SK-N-SH (cell line): ENCODE measurements at regions not wholly inside any gene's neighbourhood (a gene's known extent, or its start where the extent isn't known, plus 50 kb on each side); places are given as distances from the start of the nearest gene placed in this dataset.

Experiments
- CTCF ChIA-PET: fragments of 300-600, 350-600 bp; formaldehyde crosslinking; extraction: SDS; loops from one replicate; lab custom pipeline; 2021; lab: Yijun Ruan, JAX
- POLR2A ChIA-PET: fragments of 350-600 bp; sonication (Branson Sonifier 250); formaldehyde crosslinking; extraction: SDS; loops from one replicate; lab custom pipeline; 2020; ENCODE audit warnings: antibody characterized with exemption, inconsistent platforms; lab: Yijun Ruan, JAX
- DNase-seq: peaks from one replicate; pipeline ENCODE4 v3.0.0; 2012
- H2AFZ ChIP-seq: fragments of 200-600 bp; sonication (generic); 2 replicates; pipeline ENCODE4 v1.8.1; 2016; ENCODE audit warnings: antibody characterized with exemption, mild to moderate bottlenecking, low read depth
- H3F3A ChIP-seq: fragments of 200-600 bp; sonication (generic); replicated peaks from 2 replicates; pipeline ENCODE3; 2016; ENCODE audit warnings: antibody characterized with exemption, mild to moderate bottlenecking; ENCODE audit not compliant: insufficient read depth
- H3K27ac ChIP-seq, 2 experiments: fragments of 200-500 bp in 1 of 2; fragments of 200-600 bp in 1 of 2; sonication (Bioruptor generic) in 1 of 2; sonication (generic), shearing (Covaris generic) in 1 of 2; 2 replicates each; pipeline versions ENCODE4 v1.5.1 to v1.6.1; 2014 to 2016; ENCODE audit warnings: low read depth in 2 of 2, inconsistent platforms in 1 of 2, low read length in 1 of 2, mild to moderate bottlenecking in 1 of 2, mixed read lengths in 1 of 2
- H3K27me3 ChIP-seq: fragments of 200-600 bp; sonication (generic), shearing (Covaris generic); 2 replicates; pipeline ENCODE4 v1.6.1; 2016; ENCODE audit warnings: mixed run types; ENCODE audit not compliant: insufficient read depth
- H3K36me3 ChIP-seq, 2 experiments: fragments of 200-500 bp in 1 of 2; fragments of 200-600 bp in 1 of 2; sonication (Bioruptor generic) in 1 of 2; sonication (generic) in 1 of 2; replicated peaks in 1 of 2; 2 replicates each; pipeline versions ENCODE3 to v1.5.1; 2014 to 2016; ENCODE audit warnings: low read length in 1 of 2, mild to moderate bottlenecking in 1 of 2; ENCODE audit not compliant: insufficient read depth in 2 of 2, control insufficient read depth in 1 of 2
- H3K4me1 ChIP-seq, 2 experiments: fragments of 200-500 bp in 1 of 2; fragments of 200-600 bp in 1 of 2; sonication (Bioruptor generic) in 1 of 2; sonication (generic), shearing (Covaris generic) in 1 of 2; 2 replicates each; pipeline versions ENCODE4 v1.5.1 to v1.6.1; 2014 to 2016; ENCODE audit warnings: low read depth in 1 of 2, low read length in 1 of 2, mixed run types in 1 of 2; ENCODE audit not compliant: insufficient read depth in 2 of 2, control insufficient read depth in 1 of 2
- H3K4me2 ChIP-seq: fragments of 200-600 bp; sonication (generic), shearing (Covaris generic); 2 replicates; pipeline ENCODE4 v1.6.1; 2017; ENCODE audit warnings: mixed run types
- H3K4me3 ChIP-seq, 2 experiments: fragments of 200-500 bp in 1 of 2; fragments of 200-600 bp in 1 of 2; sonication (Bioruptor generic) in 1 of 2; sonication (generic), shearing (Covaris generic) in 1 of 2; 2 replicates each; pipeline versions ENCODE4 v1.5.1 to v1.8.1; 2014 to 2016; ENCODE audit warnings: low read depth in 2 of 2, inconsistent platforms in 1 of 2, low read length in 1 of 2, mild to moderate bottlenecking in 1 of 2, mixed read lengths in 1 of 2, moderate library complexity in 1 of 2
- H3K79me2 ChIP-seq: fragments of 200-600 bp; sonication (generic); 2 replicates; pipeline ENCODE4 v1.8.1; 2017; ENCODE audit warnings: mild to moderate bottlenecking; ENCODE audit not compliant: insufficient read depth
- H3K9ac ChIP-seq: fragments of 200-600 bp; sonication (generic); 2 replicates; pipeline ENCODE4 v1.6.1; 2017; ENCODE audit warnings: mixed run types
- H3K9me2 ChIP-seq: fragments of 200-600 bp; sonication (generic); 2 replicates; pipeline ENCODE4 v1.6.1; 2017; ENCODE audit warnings: mixed run types
- H3K9me3 ChIP-seq: fragments of 200-600 bp; sonication (generic); 2 replicates; pipeline ENCODE4 v1.6.1; 2017; ENCODE audit warnings: mixed run types, mild to moderate bottlenecking, moderate library complexity
- H4K20me1 ChIP-seq: fragments of 200-600 bp; sonication (generic); 2 replicates; pipeline ENCODE4 v1.6.1; 2017; ENCODE audit warnings: mild to moderate bottlenecking, mixed run types; ENCODE audit not compliant: insufficient read depth
- EP300 ChIP-seq, 2 experiments: IDR thresholded peaks; 2 replicates each; pipeline versions ENCODE4 v1.4.0 to v1.6.1; 2012; ENCODE audit warnings: borderline replicate concordance in 1 of 2, low read depth in 1 of 2, low read length in 1 of 2
- FOXJ3 ChIP-seq: sonication (generic); formaldehyde crosslinking; IDR thresholded peaks from 2 replicates; pipeline ENCODE4 v1.5.1; 2020; ENCODE audit warnings: mild to moderate bottlenecking, missing genetic modification reagents
- FOXM1 ChIP-seq: IDR thresholded peaks from 2 replicates; pipeline ENCODE4 v1.4.0; 2012; ENCODE audit warnings: low read depth, mild to moderate bottlenecking
- GABPA ChIP-seq: IDR thresholded peaks from 2 replicates; pipeline ENCODE4 v1.4.0; 2012; ENCODE audit warnings: low read depth, mild to moderate bottlenecking
- GATA2 ChIP-seq: sonication (generic); formaldehyde crosslinking; IDR thresholded peaks from 2 replicates; pipeline ENCODE4 v1.5.0; 2020; ENCODE audit warnings: mild to moderate bottlenecking, missing genetic modification reagents
- MEF2A ChIP-seq: IDR thresholded peaks from 2 replicates; pipeline ENCODE4 v1.4.0; 2012; ENCODE audit warnings: low read depth, borderline replicate concordance
- NFIC ChIP-seq: IDR thresholded peaks from 2 replicates; pipeline ENCODE4 v1.4.0; 2012; ENCODE audit warnings: borderline replicate concordance
- NRF1 ChIP-seq: IDR thresholded peaks from 2 replicates; pipeline ENCODE4 v1.6.1; 2012; ENCODE audit warnings: low read depth, mild to moderate bottlenecking, low read length
- POLR2AphosphoS5 ChIP-seq: IDR thresholded peaks from 2 replicates; pipeline ENCODE4 v1.6.1; 2012; ENCODE audit warnings: low read depth, low read length
- RAD21 ChIP-seq: IDR thresholded peaks from 2 replicates; pipeline ENCODE4 v1.6.1; 2012; ENCODE audit warnings: mild to moderate bottlenecking, low read length
- RCOR1 ChIP-seq: fragments of 150-350 bp; IDR thresholded peaks from 2 replicates; pipeline ENCODE4 v1.6.1; 2017; ENCODE audit warnings: antibody characterized with exemption, low read length
- REST ChIP-seq: IDR thresholded peaks from 2 replicates; pipeline ENCODE4 v1.6.1; 2012; ENCODE audit warnings: mild to moderate bottlenecking, low read depth, low read length, moderate library complexity
- SIN3A ChIP-seq: IDR thresholded peaks from 2 replicates; pipeline ENCODE4 v1.6.1; 2012; ENCODE audit warnings: low read depth, mild to moderate bottlenecking, low read length, moderate library complexity, borderline replicate concordance
- TAF1 ChIP-seq: IDR thresholded peaks from 2 replicates; pipeline ENCODE4 v1.6.1; 2012; ENCODE audit warnings: low read depth, mild to moderate bottlenecking, low read length, moderate library complexity, borderline replicate concordance
- TEAD4 ChIP-seq: IDR thresholded peaks from 2 replicates; pipeline ENCODE4 v1.4.0; 2012; ENCODE audit warnings: mild to moderate bottlenecking, borderline replicate concordance; ENCODE audit not compliant: insufficient read depth
- YY1 ChIP-seq: IDR thresholded peaks from 2 replicates; pipeline ENCODE4 v1.4.0; 2012; ENCODE audit warnings: low read depth, mild to moderate bottlenecking
- ZBTB33 ChIP-seq: IDR thresholded peaks from 2 replicates; pipeline ENCODE4 v1.4.0; 2012; ENCODE audit warnings: low read depth, borderline replicate concordance
- WGBS: methylation state at CpG from one replicate; pipeline ENCODE4 v1.1.6; 2017; ENCODE audit warnings: low lambda C conversion rate; 5-methylcytosine and 5-hydroxymethylcytosine counted together
- TF ChIP-seq, protein P1 (sequence below): IDR thresholded peaks from 2 replicates; pipeline ENCODE4 v1.4.0; 2012; ENCODE audit warnings: low read depth

GRCh38 chr2:117720765-117721164 is 93.7 kb upstream of the DDX18 start:
- H3K4me2 ChIP-seq = no peak overlapping the region
- no peaks in the 10 kb centered on the region for H3K79me2 ChIP-seq
- 4% methylated on average over 2 of the region's 2 CpGs for WGBS
- no peaks in the 10 kb centered on the region for H4K20me1 ChIP-seq
- H3K36me3 ChIP-seq = no peaks in the 10 kb centered on the region
- no peaks in the 10 kb centered on the region for H3K9me2 ChIP-seq
- H3K4me1 ChIP-seq = peaks cover 0 to 36% of the 10 kb centered on the region in 2 experiments; a peak in 2 of 4 replicates
- no peak overlapping the region for H3K4me3 ChIP-seq
- H3K9ac ChIP-seq = no peak overlapping the region
- DNase-seq = peak; percentile 13
- no peak overlapping the region for H2AFZ ChIP-seq
- no peaks in the 10 kb centered on the region for H3F3A ChIP-seq
- H3K9me3 ChIP-seq = no peaks in the 10 kb centered on the region
- POLR2A ChIA-PET = interaction anchor here (1.3 kb wide), 1 partner anchor 25 kb away, joined by 3 read pairs; no protein-coding TSS in a partner anchor
- peak in 1 of 2 experiments; percentile 93; a peak in 2 of 4 replicates for TF ChIP-seq EP300 (IDR thresholded peaks at IDR 0.05; ENCODE audit: borderline replicate concordance in 1 of 2, low read depth in 1 of 2, low read length in 1 of 2)
- TF ChIP-seq REST = no peak
- TF ChIP-seq ZBTB33 = no peak
- TF ChIP-seq POLR2AphosphoS5 = no peak
- TF ChIP-seq TEAD4 = no peak
- TF ChIP-seq RCOR1 = 0 out of 2 replicates have a peak, but pooled peaks have one; percentile 20
- H3K27ac ChIP-seq = peak overlapping the region in 1 of 2 experiments; percentile 97; a peak in 2 of 4 replicates
- CTCF ChIA-PET = interaction anchor here (1.0 to 1.8 kb wide), 5 partner anchors 22 to 66 kb away, joined by 3 to 5 read pairs (median 4); no protein-coding TSS in a partner anchor
- no peaks in the 10 kb centered on the region for H3K27me3 ChIP-seq

DNA sequence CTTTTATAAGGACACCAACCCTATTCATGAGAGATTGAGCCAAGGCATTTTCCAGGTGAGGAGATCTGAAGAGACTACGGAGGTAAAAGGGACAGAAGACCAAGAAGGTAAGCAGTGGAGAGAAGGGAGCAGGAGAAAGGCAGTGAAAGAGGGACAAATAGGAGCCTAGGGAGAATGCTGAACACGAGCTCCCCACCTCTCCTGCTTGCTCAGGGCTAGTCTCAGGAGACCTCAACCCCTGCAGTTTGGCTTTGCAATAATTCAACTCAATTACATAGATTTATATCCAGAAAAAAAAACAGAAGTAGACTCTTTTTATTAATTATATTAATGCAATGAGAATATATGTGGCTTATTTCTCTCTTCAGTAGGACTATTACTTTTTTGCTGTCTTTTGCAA is 91.0 kb upstream of the DDX18 start:
- no peak overlapping the region for H2AFZ ChIP-seq
- no peaks in the 10 kb centered on the region for H3K79me2 ChIP-seq
- H3K27me3 ChIP-seq = no peaks in the 10 kb centered on the region
- no peaks in the 10 kb centered on the region for H3F3A ChIP-seq
- CTCF ChIA-PET = interaction anchor here (1.2 kb wide), 1 partner anchor 48 kb away, joined by 3 read pairs; no protein-coding TSS in a partner anchor
- WGBS = 0% methylated on average over 2 of the region's 2 CpGs
- no peaks in the 10 kb centered on the region for H3K36me3 ChIP-seq
- H3K9me3 ChIP-seq = no peaks in the 10 kb centered on the region
- no peak overlapping the region for H3K9ac ChIP-seq
- no peak overlapping the region for H3K4me2 ChIP-seq
- H3K27ac ChIP-seq = no peak overlapping the region
- H3K9me2 ChIP-seq = no peaks in the 10 kb centered on the region
- H3K4me1 ChIP-seq = peaks cover 0 to 19% of the 10 kb centered on the region in 2 experiments; a peak in 2 of 4 replicates
- DNase-seq = no peak
- H4K20me1 ChIP-seq = no peaks in the 10 kb centered on the region
- no peak overlapping the region for H3K4me3 ChIP-seq
- POLR2A ChIA-PET = no interaction called here
- TF ChIP-seq RCOR1 = no peak
- TF ChIP-seq MEF2A = no peak
- no peak for TF ChIP-seq YY1
- no peak for TF ChIP-seq TEAD4
- TF ChIP-seq TAF1 = no peak
- TF ChIP-seq SIN3A = no peak
- no peak for TF ChIP-seq NRF1
- TF ChIP-seq NFIC = no peak
- TF ChIP-seq ZBTB33 = no peak
- no peak for TF ChIP-seq GATA2 (CRISPR knock-in tag)
- no peak for TF ChIP-seq GABPA
- no peak for TF ChIP-seq FOXM1
- no peak for TF ChIP-seq EP300 (IDR thresholded peaks at IDR 0.05; ENCODE audit: borderline replicate concordance in 1 of 2, low read depth in 1 of 2, low read length in 1 of 2)
- TF ChIP-seq, protein P1, sequence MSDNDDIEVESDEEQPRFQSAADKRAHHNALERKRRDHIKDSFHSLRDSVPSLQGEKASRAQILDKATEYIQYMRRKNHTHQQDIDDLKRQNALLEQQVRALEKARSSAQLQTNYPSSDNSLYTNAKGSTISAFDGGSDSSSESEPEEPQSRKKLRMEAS = no peak
- TF ChIP-seq FOXJ3 (CRISPR knock-in tag) = no peak
- no peak for TF ChIP-seq RAD21
